HG03135 (cell line): ENCODE measurements at regions not wholly inside any gene's neighbourhood (a gene's known extent, or its start where the extent isn't known, plus 50 kb on each side); places are given as distances from the start of the nearest gene placed in this dataset.

Experiments
- ATAC-seq: cut with Tn5 transposase; IDR thresholded peaks from one replicate; pipeline ENCODE4 v1.9.1; 2021; ENCODE audit warnings: mild to moderate bottlenecking, moderate library complexity; ENCODE audit not compliant: unreplicated experiment

GRCh38 chr3:34687671-34688070 is 889.2 kb downstream of the PDCD6IP start:
- ATAC-seq, result no peak

- ATAC-seq, result no peak
Measured at GRCh38 chr3:34696831-34697230, 898.4 kb downstream of the PDCD6IP start.

GRCh38 chr3:34703053-34703452 is 904.6 kb downstream of the PDCD6IP start:
- no peak for ATAC-seq

GRCh38 chr3:34724916-34725499 is 914.3 kb upstream of the ARPP21 start:
- ATAC-seq, result no peak

DNA sequence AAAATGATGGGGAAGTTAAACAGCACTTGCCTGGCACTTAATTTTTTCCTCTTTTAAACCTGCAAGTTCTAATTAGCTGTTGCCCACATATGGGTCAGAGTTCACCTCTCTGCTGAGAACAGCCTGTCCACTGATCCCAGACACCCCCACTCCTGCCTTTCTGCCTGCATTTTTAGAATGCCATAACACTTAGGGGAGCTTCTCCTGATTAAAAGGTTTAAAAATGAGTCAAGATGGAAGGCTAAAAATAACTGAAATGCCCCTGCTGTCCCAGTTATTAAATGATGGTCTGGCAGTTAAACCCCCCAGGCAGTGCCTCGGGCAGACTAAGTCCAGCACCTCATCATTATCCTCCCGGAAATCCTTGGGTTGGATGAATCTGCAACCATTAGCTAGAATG is 913.6 kb upstream of the ARPP21 start:
- ATAC-seq, result no peak

DNA sequence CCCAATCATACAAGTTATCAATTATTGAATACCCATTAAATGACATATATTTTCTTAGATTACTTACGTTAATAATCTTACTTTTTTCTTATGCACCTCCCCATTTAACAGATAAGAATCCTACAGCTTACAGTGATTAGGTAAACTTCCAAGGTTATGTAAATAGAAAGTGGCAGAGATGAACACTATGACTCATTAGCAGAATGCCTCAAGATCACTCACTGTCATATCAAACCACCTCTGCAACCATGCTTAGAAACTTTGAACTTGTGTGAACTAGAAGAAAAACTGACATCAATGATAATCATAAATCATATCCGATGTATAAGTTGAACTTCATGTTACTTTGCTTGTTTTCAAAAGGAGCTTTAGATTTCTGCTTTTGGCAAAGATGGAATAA is 911.6 kb upstream of the ARPP21 start:
- ATAC-seq, result no peak

GRCh38 chr3:34742151-34742550 is 897.2 kb upstream of the ARPP21 start:
- no peak for ATAC-seq

DNA sequence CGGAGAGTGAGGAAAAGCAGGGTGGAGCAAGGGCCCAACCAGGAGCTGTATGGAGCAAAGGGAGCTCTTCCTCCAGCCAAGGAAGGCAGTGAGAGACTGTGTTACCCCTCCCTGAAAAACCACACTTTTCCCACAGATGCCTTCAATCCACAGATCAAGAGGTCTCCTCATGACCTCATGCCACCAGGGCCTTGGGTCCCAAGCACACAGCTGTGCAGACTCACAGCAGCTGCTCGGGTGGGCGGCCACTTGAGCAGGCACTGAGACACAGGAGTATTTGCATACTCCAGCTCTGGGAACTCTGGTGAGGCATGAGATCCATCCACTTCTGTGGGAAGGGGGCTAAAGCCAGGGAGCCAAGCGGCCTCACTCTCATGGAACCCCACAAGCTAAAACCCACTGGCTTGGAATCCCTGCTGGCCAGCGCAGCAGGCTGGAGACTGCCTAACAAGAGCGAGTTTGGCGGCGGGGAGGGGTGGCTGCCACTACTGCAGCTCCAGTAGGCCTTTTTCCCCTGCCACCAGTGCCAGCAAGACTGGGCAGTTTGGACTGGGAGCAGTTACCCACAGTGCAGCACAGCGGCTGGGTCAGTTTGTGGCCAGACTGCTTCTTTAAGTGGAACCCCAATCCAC is 880.6 kb upstream of the ARPP21 start:
- ATAC-seq, result no peak

DNA sequence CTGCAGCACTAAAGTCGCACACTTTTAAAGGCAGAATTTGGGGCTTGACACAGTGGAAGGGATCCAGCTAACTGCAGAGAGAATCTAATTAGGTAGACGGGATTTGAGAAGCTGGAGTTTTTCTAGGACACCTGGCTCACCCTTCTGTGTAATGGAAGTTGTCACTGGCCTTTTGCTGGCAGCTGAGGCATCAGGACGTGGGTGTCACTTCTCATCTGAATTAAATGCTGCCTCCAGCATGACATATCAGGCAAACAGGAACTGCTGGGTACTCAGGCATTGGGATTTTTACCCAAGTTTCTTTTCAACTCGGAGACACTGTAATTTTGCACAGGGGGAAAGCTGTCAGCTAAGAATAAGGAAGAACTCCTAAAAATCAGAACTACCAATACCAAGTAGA is 861.9 kb upstream of the ARPP21 start:
- no peak for ATAC-seq

DNA sequence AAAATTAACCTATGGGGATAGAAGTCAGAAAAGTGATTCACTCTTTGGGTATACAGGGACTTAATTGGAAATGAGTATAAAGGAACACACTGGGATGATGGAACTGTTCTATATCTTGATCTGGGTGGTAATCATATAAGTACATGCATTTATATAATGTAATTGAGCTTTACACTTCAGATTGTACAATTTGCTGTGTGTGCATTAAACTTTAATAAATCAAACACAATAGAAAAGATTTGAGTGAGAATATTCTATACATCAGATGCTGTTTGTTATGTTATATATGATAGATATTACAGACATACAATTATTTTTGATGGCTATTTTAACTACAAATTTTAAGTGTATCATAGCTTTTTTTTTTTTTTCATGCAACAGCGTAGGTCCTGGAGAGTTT is 860.2 kb upstream of the ARPP21 start:
- ATAC-seq, result no peak

GRCh38 chr3:34780294-34780693 is 859.0 kb upstream of the ARPP21 start:
- no peak for ATAC-seq

DNA sequence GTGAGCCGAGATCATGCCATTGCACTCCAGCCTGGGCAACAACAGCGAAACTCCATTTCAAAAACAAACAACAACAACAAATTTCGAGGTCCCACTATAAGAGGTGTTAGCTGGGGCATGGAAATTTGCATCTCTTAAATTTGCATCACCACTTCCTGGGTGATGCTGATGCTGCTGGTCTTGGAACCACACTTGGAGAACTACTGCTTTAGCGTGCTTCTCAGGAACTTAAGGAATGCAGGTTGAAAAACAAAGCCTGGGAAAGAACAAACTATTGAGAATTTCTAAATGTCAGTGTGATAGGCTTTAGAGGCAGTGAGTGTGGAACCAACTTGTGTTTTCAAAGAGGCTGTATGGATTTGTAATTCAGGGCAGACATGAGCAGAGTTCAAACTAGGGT is 858.4 kb upstream of the ARPP21 start:
- ATAC-seq, result no peak

- ATAC-seq, result no peak
Measured at GRCh38 chr3:34782871-34783270, 856.5 kb upstream of the ARPP21 start.

GRCh38 chr3:34783876-34784275 is 855.4 kb upstream of the ARPP21 start:
- no peak for ATAC-seq

DNA sequence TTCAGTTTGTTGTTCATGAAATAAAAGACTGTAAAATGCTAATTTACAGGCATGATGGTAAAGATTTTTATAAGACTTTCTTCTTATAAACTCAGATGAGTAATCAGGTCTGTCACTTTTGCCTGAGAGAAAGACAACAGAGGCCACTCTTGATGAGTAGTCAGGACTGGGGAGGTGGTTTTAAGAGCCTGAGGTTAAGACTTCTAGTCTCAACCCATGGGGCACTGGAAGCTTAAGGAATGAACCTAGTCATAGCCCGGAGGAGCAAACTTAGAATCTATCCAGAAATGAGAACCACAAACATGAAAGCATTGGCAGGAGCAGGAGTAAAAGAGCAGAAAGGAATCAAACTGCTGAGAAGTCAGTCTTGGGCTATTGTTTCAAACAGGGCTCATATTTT is 846.3 kb upstream of the ARPP21 start:
- ATAC-seq, result no peak

GRCh38 chr3:34807611-34808010 is 831.7 kb upstream of the ARPP21 start:
- ATAC-seq, result no peak

DNA sequence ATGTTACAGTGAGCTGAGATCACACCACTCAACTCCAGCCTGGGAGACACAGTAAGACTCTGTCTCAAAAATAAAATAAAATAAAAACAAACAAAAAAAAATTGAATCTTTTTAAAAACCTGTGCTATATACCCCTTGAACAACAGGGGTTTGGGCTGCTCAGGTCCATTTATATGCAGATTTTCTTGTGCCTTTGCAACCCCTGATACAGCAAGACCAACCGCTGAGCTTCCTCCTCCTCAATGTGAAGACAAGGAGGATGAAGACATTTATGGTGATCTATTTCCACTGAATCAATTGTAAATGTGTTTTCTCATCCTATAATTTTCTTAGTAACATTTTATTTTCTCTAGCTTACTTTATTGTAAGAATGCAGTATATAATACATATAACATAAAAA is 831.0 kb upstream of the ARPP21 start:
- no peak for ATAC-seq

GRCh38 chr3:34828847-34829246 is 810.5 kb upstream of the ARPP21 start:
- ATAC-seq, result no peak

- no peak for ATAC-seq
Measured at GRCh38 chr3:34832865-34833508, 806.3 kb upstream of the ARPP21 start.

DNA sequence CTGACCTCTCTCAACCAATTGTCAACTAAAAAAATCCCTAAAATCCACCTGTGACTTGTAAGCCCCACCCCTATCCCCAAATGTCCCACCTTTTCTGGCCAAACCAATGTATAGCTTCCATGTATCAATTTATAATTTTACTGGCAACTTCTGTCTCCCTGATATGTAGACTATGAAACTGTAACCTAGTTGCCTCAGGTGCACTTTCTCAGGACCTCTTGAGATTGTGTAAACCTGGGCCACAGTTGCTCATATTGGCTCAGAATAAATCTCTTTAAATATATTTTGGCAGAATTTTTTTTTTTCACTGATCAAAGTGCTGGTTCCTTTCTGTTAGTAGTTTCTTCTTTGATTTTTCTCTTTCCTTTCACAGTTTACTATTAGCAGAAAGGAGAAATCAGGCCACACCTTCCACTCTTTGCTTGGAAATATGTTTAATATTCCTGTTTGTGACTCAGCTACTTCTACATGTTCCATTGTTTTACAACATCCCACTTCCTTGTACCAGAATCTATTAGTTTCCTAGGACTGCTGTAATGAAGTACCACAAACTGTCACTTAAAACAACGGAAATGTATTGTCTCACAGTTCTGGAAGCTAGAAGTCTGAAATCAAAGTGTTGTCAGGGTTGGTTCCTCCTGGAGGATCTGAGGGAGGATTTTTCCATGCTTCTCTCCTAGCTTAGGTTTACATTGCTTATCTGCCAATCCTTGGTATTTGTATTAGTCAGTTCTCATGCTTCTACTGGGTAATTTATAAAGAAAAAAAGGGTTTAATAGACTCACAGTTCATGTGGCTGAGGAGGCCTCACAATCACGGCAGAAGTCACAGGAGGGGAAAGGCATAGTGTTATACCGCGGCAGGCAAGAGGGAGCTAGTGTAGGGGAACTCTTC is 801.2 kb upstream of the ARPP21 start:
- ATAC-seq, result no peak

DNA sequence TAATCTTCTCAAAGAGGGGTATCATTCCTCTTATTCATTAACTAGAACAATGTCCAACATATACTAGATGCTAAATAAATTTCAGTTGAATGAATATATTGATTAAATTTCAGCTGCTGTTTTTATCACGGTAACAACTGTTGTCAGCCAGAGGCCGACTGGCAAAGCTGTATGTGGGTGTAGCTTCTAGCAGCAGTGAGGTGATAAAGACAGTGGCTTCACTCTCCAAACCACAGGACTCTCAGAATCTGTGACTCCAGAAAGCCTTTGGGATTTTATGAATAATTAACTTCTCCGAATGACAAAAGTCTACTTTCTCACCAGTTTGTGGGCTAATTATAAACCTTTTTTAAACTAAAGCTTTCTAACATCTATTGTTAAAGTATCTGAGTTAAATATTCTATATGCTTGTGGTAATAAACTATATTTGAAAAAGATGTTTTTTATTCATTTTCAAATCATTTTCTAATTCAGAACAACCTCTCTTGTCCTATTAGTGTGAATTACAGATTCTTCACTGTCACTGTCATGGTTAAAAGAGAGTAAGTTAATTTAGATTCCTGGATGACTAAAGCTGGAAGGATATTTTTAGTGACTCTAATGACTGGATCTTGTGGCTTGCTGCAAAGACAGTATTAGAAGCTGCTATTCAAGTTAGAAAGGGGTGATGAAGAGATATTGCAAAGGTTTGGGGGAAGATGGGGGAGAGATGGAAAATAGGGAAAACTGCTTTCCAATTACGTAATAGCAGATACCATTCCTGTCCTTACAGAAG is 796.4 kb upstream of the ARPP21 start:
- ATAC-seq, result no peak
